HG02840 (cell line): ENCODE measurements at regions not wholly inside any gene's neighbourhood (a gene's known extent, or its start where the extent isn't known, plus 50 kb on each side); places are given as distances from the start of the nearest gene placed in this dataset.

Experiments
- ATAC-seq: cut with Tn5 transposase; IDR thresholded peaks from one replicate; pipeline ENCODE4 v1.9.1; 2021; ENCODE audit warnings: mild to moderate bottlenecking, moderate library complexity, moderate number of reproducible peaks; ENCODE audit not compliant: unreplicated experiment, low FRiP score

- ATAC-seq: no peak
Measured at GRCh38 chr6:26149240-26149639, 62.0 kb downstream of the HFE start.

GRCh38 chr6:26152226-26153101 is 65.2 kb downstream of the HFE start:
- ATAC-seq: no peak

DNA sequence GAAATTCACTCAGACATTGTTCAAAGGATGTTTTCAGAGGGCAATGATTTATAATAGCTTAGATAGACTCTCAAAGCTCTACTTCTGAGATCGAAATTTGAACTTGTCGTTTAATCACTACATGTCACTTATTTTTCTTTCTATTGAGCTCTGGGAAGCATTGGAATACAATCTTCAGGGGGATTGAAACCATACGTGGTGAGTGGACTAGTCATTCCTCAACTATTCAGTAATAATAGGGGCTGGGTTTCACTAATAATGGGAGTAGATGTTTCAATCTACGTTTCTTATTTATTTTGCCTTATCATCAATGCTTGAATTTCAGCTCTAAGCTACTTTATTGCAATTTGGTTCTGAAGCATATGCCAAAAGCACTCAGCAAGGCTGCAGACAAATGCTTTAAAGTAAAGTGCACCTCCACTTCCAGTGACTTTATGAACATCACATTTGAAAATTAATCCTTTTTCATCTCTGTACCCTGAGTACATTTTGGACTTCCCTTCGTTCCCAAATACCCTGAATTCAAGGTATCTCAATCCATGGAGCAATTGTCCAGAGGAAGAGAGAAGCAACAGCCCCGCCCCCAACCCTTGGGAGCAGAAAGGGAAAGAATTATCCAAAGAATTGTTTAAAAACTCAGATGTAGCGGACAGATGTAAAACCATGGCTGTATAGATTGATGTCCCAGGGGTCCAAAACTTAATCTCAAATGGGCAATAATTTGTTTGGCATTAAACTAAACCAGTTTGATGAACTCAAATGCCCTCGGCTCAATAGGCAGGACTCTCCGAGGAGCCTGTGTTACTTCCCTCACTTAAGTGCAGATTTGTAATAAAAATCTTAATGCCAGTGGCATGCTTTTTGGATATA is 68.1 kb downstream of the HFE start:
- no peak for ATAC-seq

GRCh38 chr6:26156105-26156849 is 69.0 kb downstream of the HFE start:
- ATAC-seq: peak; percentile 39

GRCh38 chr6:26156850-26157250 is 69.6 kb downstream of the HFE start:
- ATAC-seq: peak; percentile 6

DNA sequence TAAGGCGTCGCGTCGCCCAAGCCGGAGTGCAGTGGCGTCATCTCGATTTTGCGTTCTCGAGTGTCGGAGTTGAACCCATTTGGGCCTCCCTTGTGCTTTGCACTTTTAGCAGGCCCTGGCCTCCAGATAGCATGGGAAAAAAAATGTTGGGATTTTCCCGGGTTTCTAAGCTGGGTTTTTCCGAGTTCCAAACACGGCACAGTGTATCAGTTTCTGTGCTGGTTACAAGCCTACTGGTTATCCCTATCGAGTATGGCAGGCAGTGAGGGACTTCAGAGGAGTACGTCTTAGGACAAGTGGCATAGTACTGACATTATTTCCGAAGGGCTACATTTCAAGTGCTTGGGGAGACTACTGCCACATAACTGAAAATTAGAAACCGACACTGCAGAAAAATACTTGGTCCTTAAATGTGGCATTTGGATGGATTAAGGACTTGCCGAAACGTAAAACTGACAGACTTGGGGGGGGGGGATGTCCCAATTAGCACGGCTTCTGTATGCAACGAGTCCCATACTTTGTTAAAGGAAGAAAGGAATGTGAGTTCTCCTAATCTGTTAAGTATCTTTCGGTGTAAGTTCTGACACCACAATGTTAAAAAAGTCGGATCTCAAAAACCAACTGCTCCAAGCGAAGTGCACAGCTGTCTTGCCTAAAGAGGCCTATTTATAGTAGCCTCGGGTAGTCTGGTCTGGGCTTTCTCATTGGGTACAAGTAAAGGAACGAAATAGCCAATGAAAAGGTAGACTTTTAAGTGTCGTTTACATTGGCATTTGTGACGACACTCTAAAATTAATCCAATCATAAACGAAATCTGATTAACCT is 70.2 kb downstream of the HFE start:
- peak; percentile 62 for ATAC-seq

- no peak for ATAC-seq
Measured at GRCh38 chr6:26158076-26158580, 70.9 kb downstream of the HFE start.

- ATAC-seq: no peak
Measured at GRCh38 chr6:26158581-26159356, 71.5 kb downstream of the HFE start.

- ATAC-seq: no peak
Measured at GRCh38 chr6:26159357-26160273, 72.4 kb downstream of the HFE start.

- no peak for ATAC-seq
Measured at GRCh38 chr6:26161322-26161721, 74.1 kb downstream of the HFE start.

DNA sequence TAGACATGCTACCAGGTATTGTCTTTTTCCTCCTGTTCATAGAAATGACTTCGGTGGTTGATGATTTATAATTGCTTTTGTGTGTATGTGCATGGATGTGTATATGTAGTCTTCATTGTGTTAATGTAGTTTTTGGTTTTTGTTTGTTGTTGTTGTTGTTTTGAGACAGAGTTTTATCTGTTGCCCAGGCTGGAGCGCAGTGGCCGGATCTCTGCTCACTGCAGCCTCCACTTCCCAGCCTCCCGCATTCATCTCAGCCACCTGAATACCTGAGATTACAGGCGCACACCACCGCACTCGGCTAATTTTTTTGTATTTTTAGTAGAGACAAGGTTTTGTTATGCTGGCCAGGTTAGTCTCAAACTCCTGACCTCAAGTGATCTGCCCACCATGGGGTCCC is 75.2 kb downstream of the HFE start:
- ATAC-seq: no peak

DNA sequence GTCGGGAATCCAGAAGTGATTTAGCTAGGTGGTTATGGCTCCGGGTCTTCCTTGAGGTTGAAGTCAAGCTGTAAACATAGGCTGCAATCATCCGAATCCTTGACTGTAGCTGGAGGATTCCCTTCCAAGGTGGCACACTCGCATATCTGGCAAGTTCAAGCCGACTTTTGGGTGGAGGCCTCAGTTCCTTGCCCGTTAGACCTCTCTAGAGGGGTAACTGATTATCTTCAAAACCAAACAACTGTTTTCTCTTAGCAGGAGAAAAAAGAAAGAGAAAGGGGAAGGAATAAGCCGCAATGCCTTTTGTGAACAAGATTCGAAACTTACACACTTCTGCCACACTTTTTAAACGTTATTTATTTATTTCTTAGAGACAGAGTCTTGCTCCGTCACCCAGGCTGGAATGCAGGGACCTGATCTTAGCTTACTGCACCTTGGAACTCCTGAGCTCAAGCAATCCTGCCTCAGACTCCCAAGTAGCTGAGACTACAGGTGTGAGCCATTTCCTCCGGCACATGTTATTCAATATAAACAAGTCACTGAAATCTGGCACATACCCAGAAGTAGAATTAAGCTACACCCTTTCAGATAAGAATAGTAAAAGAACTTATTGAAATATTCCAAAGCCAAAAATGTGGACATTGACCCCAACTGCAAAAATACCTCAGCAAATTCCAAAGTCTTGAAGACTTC is 76.3 kb downstream of the HFE start:
- no peak for ATAC-seq

DNA sequence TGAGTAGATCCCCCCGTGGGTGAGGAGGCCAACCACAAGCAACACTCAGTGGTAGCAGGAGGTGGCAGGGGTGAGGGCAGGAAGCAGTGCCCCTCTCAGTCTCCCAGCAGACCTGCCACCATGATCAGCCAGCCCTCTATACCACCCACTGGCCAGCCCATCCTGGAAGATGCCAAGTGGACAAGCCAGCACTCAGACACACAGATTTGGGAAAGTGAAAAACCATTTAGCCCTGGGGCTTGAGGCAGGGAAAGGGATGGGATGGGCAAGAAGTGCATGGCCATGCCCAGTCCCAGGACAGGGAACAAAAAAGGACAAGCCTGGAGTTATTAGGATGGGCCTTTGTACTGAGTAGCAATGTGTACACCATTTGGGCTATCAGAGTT is 76.9 kb downstream of the HFE start:
- no peak for ATAC-seq

DNA sequence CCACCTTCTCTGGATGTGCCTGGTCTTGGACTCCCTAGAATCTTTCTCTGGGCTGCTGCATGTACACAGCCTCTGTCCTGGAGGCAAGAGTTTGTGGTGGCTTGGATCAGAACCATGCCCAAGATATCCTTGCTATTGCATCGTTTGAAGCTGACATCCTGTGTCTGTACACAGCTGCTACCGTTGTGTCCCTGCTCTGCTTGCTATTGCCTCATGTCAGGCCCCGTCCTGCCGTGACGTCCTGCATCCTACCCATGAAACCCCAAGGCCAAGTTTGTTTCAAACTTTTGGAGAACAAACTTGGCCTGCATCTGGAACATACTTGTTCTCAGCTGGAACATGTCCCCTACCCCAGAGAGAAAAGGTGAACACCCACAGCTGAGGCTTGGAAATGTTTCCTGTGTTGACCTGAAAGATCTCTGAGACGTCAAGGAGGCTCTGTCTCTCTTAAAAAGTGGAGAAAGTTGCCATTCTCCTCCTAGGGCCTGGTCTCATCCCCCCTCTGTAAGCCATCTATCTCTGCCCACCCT is 78.1 kb downstream of the HFE start:
- ATAC-seq: no peak

- no peak for ATAC-seq
Measured at GRCh38 chr6:26170181-26170580, 83.0 kb downstream of the HFE start.

DNA sequence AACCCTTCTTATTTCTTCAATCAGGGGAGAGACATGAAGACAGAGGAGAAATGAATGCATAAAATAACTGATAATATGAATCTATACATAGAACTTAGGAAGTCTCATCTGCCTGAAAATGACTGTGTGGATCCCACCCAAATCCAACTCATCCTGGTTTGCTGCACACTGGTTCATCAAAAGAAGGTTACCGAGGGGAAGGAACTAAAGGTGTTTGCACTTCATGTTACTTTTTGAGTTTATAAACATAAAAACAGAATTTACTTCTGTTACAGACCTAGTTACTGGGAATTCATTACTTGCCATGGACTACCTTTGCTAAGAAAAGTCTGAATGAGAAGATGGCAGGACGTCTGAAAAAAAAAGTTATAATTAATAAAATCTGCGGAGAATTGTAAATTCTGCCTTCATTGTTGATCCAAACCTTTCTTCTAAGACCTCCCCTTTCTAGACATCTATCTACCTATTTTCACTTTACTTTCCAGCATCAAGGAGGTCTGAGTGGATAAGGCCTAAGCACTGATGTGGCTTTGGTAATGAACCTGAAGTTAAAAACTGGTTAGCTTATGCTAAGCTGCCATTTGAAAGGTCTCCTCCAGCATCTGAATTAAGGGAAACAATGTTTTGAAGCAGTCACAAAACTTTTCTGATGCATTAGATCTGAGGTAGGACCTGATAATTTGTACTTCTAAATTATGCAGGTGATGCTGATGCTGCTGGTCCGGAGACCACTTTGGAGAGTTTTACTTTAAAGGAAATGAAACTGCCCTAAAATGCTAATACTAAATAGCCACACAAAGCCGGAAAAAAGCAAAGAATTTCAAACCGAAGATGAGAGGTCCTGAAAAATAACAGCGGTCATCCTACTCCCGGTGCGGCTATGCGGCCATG is 84.0 kb downstream of the HFE start:
- no peak for ATAC-seq
